C4-2B (cell line): ENCODE measurements at regions not wholly inside any gene's neighbourhood (a gene's known extent, or its start where the extent isn't known, plus 50 kb on each side); places are given as distances from the start of the nearest gene placed in this dataset.

ENCODE experiments used
- H3K27ac ChIP-seq: fragments of 450-650 bp; 2 replicates; pipeline ENCODE4 v1.5.1; 2017
- ZFX ChIP-seq: fragments of 450-650 bp; IDR thresholded peaks from 2 replicates; pipeline ENCODE4 v1.6.1; 2017
- TF ChIP-seq, protein P1 (sequence below): fragments of 450-650 bp; conservative IDR thresholded peaks from 2 replicates; pipeline ENCODE4 v1.5.1; 2017; ENCODE audit warnings: mild to moderate bottlenecking

DNA sequence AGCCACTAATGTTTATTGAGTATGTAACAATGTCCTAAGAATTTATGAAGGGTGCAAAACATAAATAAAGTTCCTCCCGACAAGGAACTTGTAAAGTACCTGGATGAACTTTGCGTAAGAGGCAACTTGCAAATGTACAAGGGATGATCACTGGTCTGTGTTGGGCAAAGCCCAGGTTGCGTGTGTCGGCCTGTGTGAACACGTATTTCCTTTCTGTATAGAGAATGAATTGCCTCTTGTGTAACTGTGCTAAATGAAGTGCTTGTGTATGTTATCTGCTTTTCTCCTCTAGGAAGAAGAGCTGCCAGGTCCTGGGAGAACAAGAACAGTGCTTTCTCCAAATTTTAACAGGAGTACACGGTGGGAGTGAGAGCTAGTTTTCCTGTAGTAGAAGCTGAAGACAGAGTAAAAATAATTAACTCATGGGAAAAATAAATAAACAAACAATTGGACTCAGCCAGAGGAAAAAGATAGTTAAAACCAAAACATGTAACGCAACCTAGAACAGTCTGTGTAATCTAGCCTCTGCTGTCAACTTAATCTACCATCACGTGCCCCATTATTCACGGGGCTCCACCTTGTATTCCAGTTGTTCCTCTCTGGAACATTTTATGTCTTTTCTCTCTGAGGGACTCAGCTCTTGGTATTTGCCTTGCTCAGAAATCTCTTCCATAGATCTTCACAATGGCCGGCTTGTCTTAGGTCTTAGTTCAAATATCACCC is 83.7 kb upstream of the RASGRP1 start:
- H3K27ac ChIP-seq: no peak overlapping the region
- TF ChIP-seq, protein P1, sequence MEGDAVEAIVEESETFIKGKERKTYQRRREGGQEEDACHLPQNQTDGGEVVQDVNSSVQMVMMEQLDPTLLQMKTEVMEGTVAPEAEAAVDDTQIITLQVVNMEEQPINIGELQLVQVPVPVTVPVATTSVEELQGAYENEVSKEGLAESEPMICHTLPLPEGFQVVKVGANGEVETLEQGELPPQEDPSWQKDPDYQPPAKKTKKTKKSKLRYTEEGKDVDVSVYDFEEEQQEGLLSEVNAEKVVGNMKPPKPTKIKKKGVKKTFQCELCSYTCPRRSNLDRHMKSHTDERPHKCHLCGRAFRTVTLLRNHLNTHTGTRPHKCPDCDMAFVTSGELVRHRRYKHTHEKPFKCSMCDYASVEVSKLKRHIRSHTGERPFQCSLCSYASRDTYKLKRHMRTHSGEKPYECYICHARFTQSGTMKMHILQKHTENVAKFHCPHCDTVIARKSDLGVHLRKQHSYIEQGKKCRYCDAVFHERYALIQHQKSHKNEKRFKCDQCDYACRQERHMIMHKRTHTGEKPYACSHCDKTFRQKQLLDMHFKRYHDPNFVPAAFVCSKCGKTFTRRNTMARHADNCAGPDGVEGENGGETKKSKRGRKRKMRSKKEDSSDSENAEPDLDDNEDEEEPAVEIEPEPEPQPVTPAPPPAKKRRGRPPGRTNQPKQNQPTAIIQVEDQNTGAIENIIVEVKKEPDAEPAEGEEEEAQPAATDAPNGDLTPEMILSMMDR: no peak
- no peak for TF ChIP-seq ZFX

DNA sequence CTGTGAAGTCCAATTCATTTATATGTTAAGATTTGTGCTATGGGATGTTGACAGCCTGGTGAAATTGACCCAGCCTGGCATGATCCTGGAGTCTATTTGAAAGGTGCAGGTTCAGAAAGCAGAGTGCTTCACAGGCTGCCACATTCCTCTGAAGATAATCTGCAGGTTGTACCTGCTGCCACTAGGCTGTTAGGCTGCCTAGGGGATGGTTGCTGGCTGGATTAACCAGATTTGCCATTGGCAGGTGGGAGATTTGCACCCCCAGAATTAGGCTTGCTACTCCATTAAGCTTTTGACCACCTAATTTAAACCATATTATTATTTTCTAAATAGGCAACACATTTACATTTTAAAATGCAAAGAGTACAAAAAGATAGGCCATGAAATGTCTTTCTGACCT is 85.8 kb upstream of the RASGRP1 start:
- TF ChIP-seq ZFX: no peak
- TF ChIP-seq, protein P1: no peak

DNA sequence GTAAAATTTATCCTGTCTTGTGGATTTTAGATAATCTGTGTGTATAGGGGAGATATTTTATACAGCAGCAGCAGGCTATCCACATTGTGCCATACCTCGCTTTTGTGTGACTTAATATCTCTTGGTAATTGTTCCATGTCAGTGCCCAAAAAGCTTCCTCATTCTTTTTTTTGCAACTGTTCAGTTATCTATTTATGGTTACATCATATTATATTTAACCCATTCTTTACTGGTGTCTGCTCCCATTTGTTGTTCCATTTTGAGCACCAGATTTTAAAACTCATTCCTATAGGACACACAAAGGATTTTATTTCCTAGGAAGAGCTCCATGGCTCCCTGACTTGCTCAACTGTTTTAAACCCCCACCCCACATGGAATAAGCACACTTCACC is 86.3 kb upstream of the RASGRP1 start:
- TF ChIP-seq ZFX: no peak
- TF ChIP-seq, protein P1: no peak
- H3K27ac ChIP-seq: no peak overlapping the region

More for the DNA sequence above, 85.8 kb upstream of the RASGRP1 start:
- no peak overlapping the region for H3K27ac ChIP-seq

DNA sequence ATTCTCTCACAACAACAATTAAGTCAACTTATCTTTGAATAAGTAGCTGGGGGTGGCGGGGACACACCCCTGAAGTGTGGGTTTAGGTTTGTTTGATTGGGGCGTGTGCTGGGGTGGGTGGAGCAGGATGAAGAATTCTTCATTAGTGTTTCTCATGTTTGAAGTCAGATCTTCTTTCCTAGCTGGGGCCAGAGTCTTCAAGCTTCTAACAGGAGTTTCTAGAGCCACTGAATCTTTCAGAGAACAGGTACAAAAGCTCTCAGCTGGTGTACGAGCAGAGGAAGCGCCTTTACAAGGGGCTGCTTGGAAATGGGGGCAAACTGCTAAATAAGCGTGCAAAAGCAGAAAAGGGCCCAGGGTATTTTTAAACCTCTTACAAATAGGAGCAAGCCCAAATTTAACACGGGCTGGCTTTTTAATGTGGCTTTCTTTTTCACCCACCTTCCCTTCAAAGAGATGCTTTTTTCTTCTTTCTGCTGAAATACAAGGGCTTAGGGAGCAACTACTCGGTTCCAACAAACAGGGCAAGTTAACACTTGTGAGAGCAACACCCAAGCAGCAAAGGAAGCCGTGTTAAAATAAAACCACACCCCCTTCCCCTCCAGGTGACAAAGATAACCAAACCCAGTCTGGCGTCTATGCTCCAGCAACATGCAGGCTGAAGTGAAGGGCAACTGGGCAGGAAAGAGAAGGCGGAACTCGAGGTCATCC is 86.9 kb upstream of the RASGRP1 start:
- H3K27ac ChIP-seq: no peak overlapping the region
- TF ChIP-seq, protein P1: no peak
- TF ChIP-seq ZFX: no peak

DNA sequence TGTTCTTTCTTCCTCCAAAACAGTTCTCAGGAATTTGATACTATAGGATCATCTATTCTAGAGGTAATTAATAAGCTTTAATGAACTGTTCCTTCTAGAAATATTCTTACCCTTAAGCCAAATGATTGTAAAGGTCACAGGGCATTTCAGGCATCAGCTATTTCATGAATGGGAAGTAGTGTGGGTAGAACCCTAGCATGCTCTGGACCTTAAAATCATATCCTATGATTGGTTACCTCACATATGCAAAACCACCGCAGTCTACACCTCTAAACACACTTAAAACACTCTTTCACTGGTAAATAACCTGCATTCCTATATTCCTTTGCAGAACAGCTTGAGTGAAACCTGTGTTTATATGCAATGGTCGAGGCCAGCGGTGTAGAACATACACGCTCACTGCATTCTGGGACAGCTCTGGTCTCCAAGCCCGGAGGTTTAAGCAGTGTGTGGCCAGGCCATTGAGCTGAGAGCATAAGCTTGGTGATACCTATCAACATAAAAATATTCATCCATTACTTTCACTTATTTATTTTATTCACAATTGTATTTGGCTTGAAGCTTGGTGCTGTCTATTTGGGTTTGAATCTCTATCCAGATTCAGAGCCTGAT is 87.7 kb upstream of the RASGRP1 start:
- H3K27ac ChIP-seq: no peak overlapping the region
- TF ChIP-seq ZFX: no peak
- TF ChIP-seq, protein P1: no peak

DNA sequence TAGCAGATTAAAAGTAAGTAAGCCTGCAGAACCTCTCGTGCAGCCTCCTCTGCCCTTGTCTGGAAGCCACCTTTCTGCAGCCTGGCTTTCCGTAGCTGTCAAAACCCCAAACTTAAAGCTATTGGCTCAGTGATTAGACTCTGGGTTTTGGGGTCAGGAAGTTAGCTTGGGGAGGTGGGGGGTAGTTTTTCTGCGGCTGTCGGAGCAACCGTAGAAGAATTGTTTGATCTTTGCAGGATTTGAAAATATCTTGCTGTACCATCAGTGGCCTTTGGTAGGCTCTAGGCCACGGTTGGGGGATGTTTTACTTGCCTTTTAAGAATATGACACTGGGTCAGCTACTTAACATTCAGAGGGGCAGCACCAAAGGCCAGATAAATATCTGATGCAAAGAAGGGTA is 88.4 kb upstream of the RASGRP1 start:
- TF ChIP-seq, protein P1: no peak
- TF ChIP-seq ZFX: no peak
- H3K27ac ChIP-seq: no peak overlapping the region

DNA sequence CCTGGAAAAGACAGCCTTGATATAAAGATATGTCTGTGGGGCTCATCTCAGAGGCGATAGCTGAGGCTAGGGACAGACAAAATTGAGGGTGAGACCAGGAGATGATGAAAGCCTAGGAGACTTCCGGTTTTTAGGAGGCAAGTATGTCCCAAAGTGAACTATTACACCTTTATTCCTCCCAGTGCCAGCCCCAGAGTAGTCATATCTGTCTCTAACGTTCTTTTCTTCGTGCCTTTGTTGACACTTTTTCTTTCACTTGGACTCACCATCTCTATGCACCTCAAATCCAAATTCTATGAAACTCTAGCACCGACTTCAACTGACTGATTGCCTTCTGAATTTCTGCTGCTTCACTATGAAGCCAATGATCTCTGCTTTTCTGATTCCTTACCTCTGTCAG is 93.8 kb upstream of the RASGRP1 start:
- H3K27ac ChIP-seq: no peak overlapping the region
- TF ChIP-seq ZFX: no peak
- TF ChIP-seq, protein P1: no peak
